K562 (cell line): ENCODE measurements at regions not wholly inside any gene's neighbourhood (a gene's known extent, or its start where the extent isn't known, plus 50 kb on each side); places are given as distances from the start of the nearest gene placed in this dataset.

Experiments
- ATAC-seq: fragments of 200-7000 bp; cut with Tn5 transposase; 3 replicates; pipeline ENCODE4 v1.9.1; 2020; ENCODE audit warnings: moderate library complexity
- BruUV-seq: library from RNA; stranded (reverse); fragments of 400-500 nt; replicated peaks from 2 replicates; lab custom pipeline; 2021; lab: Mats Ljungman, UMichigan
- CTCF ChIA-PET: fragments of 300-600 bp; formaldehyde crosslinking; extraction: SDS; loops from one replicate; lab custom pipeline; 2021; ENCODE audit warnings: low intra/inter-chr PET ratio; lab: Yijun Ruan, JAX
- POLR2A ChIA-PET: fragments of 300-600, 350-650 bp; sonication (Branson Sonifier 250); formaldehyde crosslinking; extraction: SDS; loops from one replicate; lab custom pipeline; 2021; ENCODE audit warnings: antibody characterized with exemption, inconsistent platforms; lab: Yijun Ruan, JAX
- DNase-seq, 4 experiments: peaks; one replicate each; pipeline versions ENCODE4 v3.0.0 to v3.0.0-alpha.2; 2011 to 2018; ENCODE audit warnings: low spot score in 3 of 4, mixed read lengths in 3 of 4; ENCODE audit errors: extremely low read depth in 1 of 4
- FAIRE-seq: peaks from 2 replicates; lab custom pipeline; 2011; peaks lifted over from hg19 to GRCh38; lab: Jason Lieb, UNC
- H2AFZ ChIP-seq: 2 replicates; pipeline ENCODE4 v1.6.0; 2011; ENCODE audit warnings: low read depth, low read length, control low read depth, inconsistent platforms
- H3K27ac ChIP-seq: fragments of 200-600 bp; 3 replicates; pipeline ENCODE4 v1.8.0; 2011; ENCODE audit warnings: low read depth, mild to moderate bottlenecking, control low read depth, inconsistent platforms, low read length, moderate library complexity, mixed read lengths; ENCODE audit errors: extremely low read depth
- H3K27me3 ChIP-seq, 2 experiments: fragments of 300-600 bp in 1 of 2; 2 replicates in 1 of 2; 3 replicates in 1 of 2; pipeline versions ENCODE4 v1.6.0 to v1.8.0; 2011; ENCODE audit warnings: inconsistent platforms in 2 of 2, low read length in 2 of 2, mild to moderate bottlenecking in 1 of 2, mixed read lengths in 1 of 2, moderate library complexity in 1 of 2; ENCODE audit not compliant: control insufficient read depth in 2 of 2, insufficient read depth in 2 of 2
- H3K36me3 ChIP-seq: fragments of 300-600 bp; 3 replicates; pipeline ENCODE4 v1.8.0; 2011; ENCODE audit warnings: mild to moderate bottlenecking, low read length, inconsistent platforms; ENCODE audit not compliant: control insufficient read depth, insufficient read depth
- H3K4me1 ChIP-seq, 2 experiments: fragments of 200-600 bp in 1 of 2; replicated peaks in 1 of 2; 2 replicates in 1 of 2; 3 replicates in 1 of 2; pipeline versions ENCODE4 v1.5.1 to v1.8.0; 2011; ENCODE audit warnings: inconsistent platforms in 2 of 2, low read length in 2 of 2, mild to moderate bottlenecking in 1 of 2, mixed read lengths in 1 of 2, moderate library complexity in 1 of 2; ENCODE audit not compliant: control insufficient read depth in 2 of 2, insufficient read depth in 2 of 2
- H3K4me2 ChIP-seq: 2 replicates; pipeline ENCODE4 v1.6.1; 2011; ENCODE audit warnings: low read length, control low read depth, inconsistent platforms, mixed read lengths; ENCODE audit not compliant: insufficient read depth
- H3K4me3 ChIP-seq: fragments of 200-600 bp; sonication (generic), shearing (Covaris generic); 2 replicates; pipeline ENCODE4 v1.5.1; 2016; ENCODE audit warnings: control low read depth, inconsistent platforms
- H3K79me2 ChIP-seq: fragments of 200-600 bp; 3 replicates; pipeline ENCODE4 v1.8.0; 2011; ENCODE audit warnings: low read length, inconsistent platforms; ENCODE audit not compliant: control insufficient read depth, insufficient read depth
- H3K9ac ChIP-seq, 2 experiments: 2 replicates each; pipeline versions ENCODE4 v1.6.0 to v1.6.1; 2011; ENCODE audit warnings: low read depth in 2 of 2, low read length in 2 of 2, control low read depth in 1 of 2, inconsistent platforms in 1 of 2, mild to moderate bottlenecking in 1 of 2, mixed read lengths in 1 of 2; ENCODE audit not compliant: insufficient read depth in 1 of 2
- H3K9me1 ChIP-seq: one replicate; pipeline ENCODE4 v1.6.0; 2011; ENCODE audit warnings: inconsistent platforms, mild to moderate bottlenecking, low read length, moderate library complexity; ENCODE audit not compliant: control insufficient read depth, insufficient read depth
- H3K9me3 ChIP-seq: replicated peaks from 2 replicates; pipeline ENCODE4 v1.5.1; 2011; ENCODE audit warnings: low read depth, low read length, inconsistent platforms; ENCODE audit not compliant: control insufficient read depth, insufficient read depth
- H4K20me1 ChIP-seq: replicated peaks from 2 replicates; pipeline ENCODE4 v1.6.1; 2011; ENCODE audit warnings: low read length, inconsistent platforms, mixed read lengths; ENCODE audit not compliant: control insufficient read depth, insufficient read depth
- ARHGAP35 ChIP-seq: fragments of 450-650 bp; IDR thresholded peaks from 2 replicates; pipeline ENCODE4 v1.6.1; 2018; ENCODE audit not compliant: partially characterized antibody
- EGR1 ChIP-seq: fragments of 450-650 bp; conservative IDR thresholded peaks from 2 replicates; pipeline ENCODE4 v1.6.1; 2017; ENCODE audit warnings: mild to moderate bottlenecking
- MED1 ChIP-seq: sonication (generic); formaldehyde crosslinking; IDR thresholded peaks from 2 replicates; pipeline ENCODE4 v1.8.1; 2023; ENCODE audit warnings: missing genetic modification reagents, borderline replicate concordance
- NELFE ChIP-seq: IDR thresholded peaks from 2 replicates; pipeline ENCODE4 v1.6.1; 2011; ENCODE audit warnings: mild to moderate bottlenecking; ENCODE audit not compliant: insufficient read depth, insufficient read length
- RAD51 ChIP-seq: fragments of 450-650 bp; IDR thresholded peaks from 2 replicates; pipeline ENCODE4 v1.7.1; 2016; ENCODE audit warnings: low read depth, mild to moderate bottlenecking, borderline replicate concordance
- RFX7 ChIP-seq: fragments of 250-450 bp; sonication (Bioruptor Pico); IDR thresholded peaks from 2 replicates; pipeline ENCODE4 v1.5.1; 2021; ENCODE audit warnings: mild to moderate bottlenecking
- ZNF436 ChIP-seq: fragments of 250-450, 450-650 bp; sonication (Bioruptor Pico); formaldehyde crosslinking; IDR thresholded peaks from 2 replicates; pipeline ENCODE4 v1.7.0; 2020; ENCODE audit warnings: mild to moderate bottlenecking
- ZNF764 ChIP-seq: fragments of 250-450 bp; sonication (Bioruptor Pico); IDR thresholded peaks from 2 replicates; pipeline ENCODE4 v1.4.0; 2020; ENCODE audit warnings: low read depth, mild to moderate bottlenecking, moderate library complexity
- WGBS: fragments of 100-300 bp; shearing (Covaris generic); methylation state at CpG from one replicate; pipeline ENCODE4 v1.1.6; 2016; ENCODE audit warnings: low coverage, mixed read lengths; ENCODE audit not compliant: insufficient coverage; ENCODE audit errors: missing lambda C conversion rate; 5-methylcytosine and 5-hydroxymethylcytosine counted together
- in situ Hi-C: fragments of 300-500 bp; cut with MboI; formaldehyde crosslinking; loops from 4 replicates; pipeline ENCODE4 v1.15.0; 2018; ENCODE audit warnings: inconsistent platforms, mixed read lengths
- intact Hi-C: fragments of 100-400 bp; cut with micrococcal nuclease; formaldehyde crosslinking; loops from 2 replicates; pipeline ENCODE4 v1.14.2; 2022
- TF ChIP-seq, protein P1 (sequence below): fragments of 250-450 bp; sonication (Bioruptor Pico); IDR thresholded peaks from 2 replicates; pipeline ENCODE4 v1.8.0; 2022; ENCODE audit warnings: inconsistent platforms, mild to moderate bottlenecking, moderate library complexity, borderline replicate concordance
- TF ChIP-seq, protein P2 (sequence below), 2 experiments: fragments of 250-450 bp in 1 of 2; fragments of 450-650 bp in 1 of 2; sonication (Bioruptor Pico) in 1 of 2; IDR thresholded peaks; 2 replicates each; pipeline versions ENCODE4 v1.6.1 to v1.8.0; 2016 to 2021; ENCODE audit warnings: mild to moderate bottlenecking in 2 of 2, moderate library complexity in 2 of 2, missing compliant biosample characterization in 1 of 2, missing genetic modification characterization in 1 of 2
- TF ChIP-seq, protein P3 (sequence below): IDR thresholded peaks from 2 replicates; pipeline ENCODE4 v1.6.1; 2012; ENCODE audit warnings: low read depth, low read length, improper control_type of control experiment, borderline replicate concordance
- TF ChIP-seq, protein P4 (sequence below), 2 experiments: fragments of 450-650 bp in 1 of 2; sonication (generic) in 1 of 2; formaldehyde crosslinking; conservative IDR thresholded peaks; 2 replicates each; pipeline versions ENCODE4 v1.4.0 to v1.8.1; 2020 to 2022; ENCODE audit warnings: mild to moderate bottlenecking in 1 of 2, missing genetic modification reagents in 1 of 2

DNA sequence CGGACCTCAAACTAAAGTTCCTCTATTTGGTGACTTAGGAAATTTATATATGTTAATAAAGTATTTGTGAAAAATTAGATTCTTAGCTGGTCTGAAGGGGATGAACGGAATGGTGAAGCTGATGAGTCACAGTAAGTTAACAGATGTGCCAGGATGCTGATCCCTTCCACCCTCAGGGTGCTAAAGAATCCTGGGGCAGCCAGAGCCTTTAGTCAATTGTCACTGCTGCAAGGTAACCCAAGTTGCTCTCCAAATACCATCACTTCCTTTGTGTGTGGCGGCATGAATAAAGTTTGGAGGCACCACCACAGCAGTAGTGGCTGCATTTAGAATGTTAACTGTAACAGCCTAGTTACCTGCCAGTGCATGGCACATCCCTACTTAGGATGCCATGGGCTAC is 222.6 kb upstream of the PPP1R3A start (continued):
- TF ChIP-seq, protein P1, sequence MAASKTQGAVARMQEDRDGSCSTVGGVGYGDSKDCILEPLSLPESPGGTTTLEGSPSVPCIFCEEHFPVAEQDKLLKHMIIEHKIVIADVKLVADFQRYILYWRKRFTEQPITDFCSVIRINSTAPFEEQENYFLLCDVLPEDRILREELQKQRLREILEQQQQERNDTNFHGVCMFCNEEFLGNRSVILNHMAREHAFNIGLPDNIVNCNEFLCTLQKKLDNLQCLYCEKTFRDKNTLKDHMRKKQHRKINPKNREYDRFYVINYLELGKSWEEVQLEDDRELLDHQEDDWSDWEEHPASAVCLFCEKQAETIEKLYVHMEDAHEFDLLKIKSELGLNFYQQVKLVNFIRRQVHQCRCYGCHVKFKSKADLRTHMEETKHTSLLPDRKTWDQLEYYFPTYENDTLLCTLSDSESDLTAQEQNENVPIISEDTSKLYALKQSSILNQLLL: no peak
- TF ChIP-seq RAD51 (no peak), ARHGAP35 (no peak), MED1 (CRISPR knock-in tag) (no peak)

DNA sequence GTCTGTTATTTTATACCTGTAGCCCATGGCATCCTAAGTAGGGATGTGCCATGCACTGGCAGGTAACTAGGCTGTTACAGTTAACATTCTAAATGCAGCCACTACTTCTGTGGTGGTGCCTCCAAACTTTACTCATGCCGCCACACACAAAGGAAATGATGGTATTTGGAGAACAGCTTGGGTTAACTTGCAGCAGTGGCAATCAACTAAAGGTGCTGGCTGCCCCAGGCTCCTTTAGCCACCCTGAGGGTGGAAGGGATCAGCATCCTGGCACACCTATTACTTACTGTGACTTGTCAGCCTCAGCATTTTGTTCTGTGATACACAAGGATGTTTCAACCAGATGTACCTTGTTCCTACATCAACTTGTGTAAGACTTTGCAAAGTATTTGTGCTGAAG is 221.8 kb upstream of the PPP1R3A start:
- no peaks in the 10 kb centered on the region for H3K9me1 ChIP-seq
- DNase-seq (no peak), FAIRE-seq (no peak), ATAC-seq (no peak)
- ChIA-PET CTCF (no interaction called here), POLR2A (no interaction called here)
- H3K4me2 ChIP-seq: no peak overlapping the region
- H3K9me3 ChIP-seq: no peaks in the 10 kb centered on the region; the same call in 1 of the 2 replicates
- no peaks in the 10 kb centered on the region for H3K36me3 ChIP-seq
- no peak overlapping the region for H3K9ac ChIP-seq
- in situ Hi-C loops: no loop called here
- no peak overlapping the region for H3K27ac ChIP-seq
- H3K4me3 ChIP-seq: no peak overlapping the region
- no TSS peak for BruUV-seq
- H4K20me1 ChIP-seq: no peaks in the 10 kb centered on the region
- intact Hi-C loops: no loop called here
- no peaks in the 10 kb centered on the region for H3K27me3 ChIP-seq
- no peaks in the 10 kb centered on the region for H3K4me1 ChIP-seq
- no peak overlapping the region for H2AFZ ChIP-seq
- whole genome bisulfite sequencing: 0% methylated on average over 1 of the region's 1 CpG
- no peaks in the 10 kb centered on the region for H3K79me2 ChIP-seq
- TF ChIP-seq ZNF764 (CRISPR knock-in tag) (no peak), EGR1 (no peak), ZNF436 (no peak), NELFE (no peak), RFX7 (CRISPR knock-in tag) (no peak)
- TF ChIP-seq, protein P2, sequence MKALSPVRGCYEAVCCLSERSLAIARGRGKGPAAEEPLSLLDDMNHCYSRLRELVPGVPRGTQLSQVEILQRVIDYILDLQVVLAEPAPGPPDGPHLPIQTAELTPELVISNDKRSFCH (CRISPR knock-in tag; IDR thresholded peaks at IDR 0.05): no peak
- TF ChIP-seq, protein P2 (tag; IDR thresholded peaks at IDR 0.05): no peak
- TF ChIP-seq, protein P3, sequence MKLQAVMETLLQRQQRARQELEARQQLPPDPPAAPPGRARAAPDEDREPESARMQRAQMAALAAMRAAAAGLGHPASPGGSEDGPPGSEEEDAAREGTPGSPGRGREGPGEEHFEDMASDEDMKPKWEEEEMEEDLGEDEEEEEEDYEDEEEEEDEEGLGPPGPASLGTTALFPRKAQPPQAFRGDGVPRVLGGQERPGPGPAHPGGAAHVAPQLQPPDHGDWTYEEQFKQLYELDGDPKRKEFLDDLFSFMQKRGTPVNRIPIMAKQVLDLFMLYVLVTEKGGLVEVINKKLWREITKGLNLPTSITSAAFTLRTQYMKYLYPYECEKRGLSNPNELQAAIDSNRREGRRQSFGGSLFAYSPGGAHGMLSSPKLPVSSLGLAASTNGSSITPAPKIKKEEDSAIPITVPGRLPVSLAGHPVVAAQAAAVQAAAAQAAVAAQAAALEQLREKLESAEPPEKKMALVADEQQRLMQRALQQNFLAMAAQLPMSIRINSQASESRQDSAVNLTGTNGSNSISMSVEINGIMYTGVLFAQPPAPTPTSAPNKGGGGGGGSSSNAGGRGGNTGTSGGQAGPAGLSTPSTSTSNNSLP: no peak
- TF ChIP-seq, protein P4, sequence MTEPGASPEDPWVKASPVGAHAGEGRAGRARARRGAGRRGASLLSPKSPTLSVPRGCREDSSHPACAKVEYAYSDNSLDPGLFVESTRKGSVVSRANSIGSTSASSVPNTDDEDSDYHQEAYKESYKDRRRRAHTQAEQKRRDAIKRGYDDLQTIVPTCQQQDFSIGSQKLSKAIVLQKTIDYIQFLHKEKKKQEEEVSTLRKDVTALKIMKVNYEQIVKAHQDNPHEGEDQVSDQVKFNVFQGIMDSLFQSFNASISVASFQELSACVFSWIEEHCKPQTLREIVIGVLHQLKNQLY (CRISPR knock-in tag; conservative IDR thresholded peaks at IDR 0.05): no peak
